K562 (cell line): ENCODE measurements at regions not wholly inside any gene's neighbourhood (a gene's known extent, or its start where the extent isn't known, plus 50 kb on each side); places are given as distances from the start of the nearest gene placed in this dataset.

Experiments used
- CTCF ChIP-seq, 3 experiments: IDR thresholded peaks in 2 of 3; conservative IDR thresholded peaks in 1 of 3; 2 replicates each; pipeline ENCODE4 v1.5.1; 2011 to 2012; ENCODE audit warnings: low read length in 3 of 3, mild to moderate bottlenecking in 3 of 3, control low read depth in 2 of 3, improper control_type of control experiment in 1 of 3, inconsistent platforms in 1 of 3, low read depth in 1 of 3, mixed read lengths in 1 of 3, moderate library complexity in 1 of 3; ENCODE audit not compliant: insufficient read depth in 2 of 3
- EZH2 ChIP-seq: IDR thresholded peaks from 2 replicates; pipeline ENCODE4 v1.6.1; 2012; ENCODE audit warnings: low read depth, mild to moderate bottlenecking, inconsistent platforms, low read length, borderline replicate concordance
- MAFF ChIP-seq: IDR thresholded peaks from 2 replicates; pipeline ENCODE4 v1.6.1; 2012; ENCODE audit warnings: low read length, improper control_type of control experiment
- ZNF121 ChIP-seq: sonication (generic); formaldehyde crosslinking; conservative IDR thresholded peaks from 2 replicates; pipeline ENCODE4 v1.8.0; 2022; ENCODE audit warnings: missing genetic modification reagents
- ZNF274 ChIP-seq: IDR thresholded peaks from 2 replicates; pipeline ENCODE4 v1.6.1; 2011; ENCODE audit warnings: low read depth, mild to moderate bottlenecking, low read length, moderate library complexity, borderline replicate concordance

- TF ChIP-seq ZNF121 (CRISPR knock-in tag) (no peak), MAFF (no peak), ZNF274 (no peak), EZH2 (no peak), CTCF (IDR thresholded peaks at IDR 0.05 in 2 of 3, conservative IDR thresholded peaks at IDR 0.05 in 1 of 3; ENCODE audit: insufficient read depth in 2 of 3, low read depth in 1 of 3, low read length in 3 of 3) (no peak)
These were observed 618.4 kb upstream of the RIOK2 start for GRCh38 chr5:97801461-97801860.
